Calu3 (cell line): ENCODE measurements at regions not wholly inside any gene's neighbourhood (a gene's known extent, or its start where the extent isn't known, plus 50 kb on each side); places are given as distances from the start of the nearest gene placed in this dataset.

Experiments used
- BruUV-seq: library from RNA; stranded (reverse); fragments of 400-500 nt; replicated peaks from 2 replicates; lab custom pipeline; 2021; lab: Mats Ljungman, UMichigan
- CTCF ChIA-PET: fragments of 300-600 bp; sonication (Branson Sonifier 250); formaldehyde crosslinking; loops from one replicate; lab custom pipeline; 2022; ENCODE audit warnings: antibody characterized with exemption; lab: Charles Lee
- DNase-seq: peaks from one replicate; pipeline ENCODE4 v3.0.0; 2022
- H3K27ac Mint-ChIP-seq: one replicate; pipeline ENCODE4 v1.8.0; 2022; ENCODE audit warnings: mixed read lengths; ENCODE audit not compliant: unreplicated experiment
- H3K27me3 Mint-ChIP-seq: one replicate; pipeline ENCODE4 v1.8.0; 2022; ENCODE audit warnings: mixed read lengths; ENCODE audit not compliant: unreplicated experiment
- H3K36me3 Mint-ChIP-seq: one replicate; pipeline ENCODE4 v1.8.0; 2022; ENCODE audit warnings: mild to moderate bottlenecking, moderate library complexity, mixed read lengths; ENCODE audit not compliant: insufficient read depth, unreplicated experiment
- H3K4me1 Mint-ChIP-seq: one replicate; pipeline ENCODE4 v1.8.0; 2022; ENCODE audit warnings: mild to moderate bottlenecking, low read depth, mixed read lengths; ENCODE audit not compliant: unreplicated experiment
- H3K4me3 Mint-ChIP-seq: one replicate; pipeline ENCODE4 v1.8.0; 2022; ENCODE audit warnings: mild to moderate bottlenecking, low read depth, moderate library complexity, mixed read lengths; ENCODE audit not compliant: unreplicated experiment
- H3K9me3 Mint-ChIP-seq: one replicate; pipeline ENCODE4 v1.8.0; 2022; ENCODE audit warnings: low read depth, mixed read lengths; ENCODE audit not compliant: unreplicated experiment
- intact Hi-C: fragments of 100-400 bp; cut with micrococcal nuclease; formaldehyde crosslinking; loops from one replicate; pipeline ENCODE4 v1.10.0; 2022; ENCODE audit not compliant: unreplicated experiment
- TF ChIP-seq, protein P1 (sequence below): fragments of 200-600 bp; IDR thresholded peaks from one replicate; pipeline ENCODE4 v1.8.0; 2022; ENCODE audit warnings: antibody characterized with exemption; ENCODE audit not compliant: unreplicated experiment

DNA sequence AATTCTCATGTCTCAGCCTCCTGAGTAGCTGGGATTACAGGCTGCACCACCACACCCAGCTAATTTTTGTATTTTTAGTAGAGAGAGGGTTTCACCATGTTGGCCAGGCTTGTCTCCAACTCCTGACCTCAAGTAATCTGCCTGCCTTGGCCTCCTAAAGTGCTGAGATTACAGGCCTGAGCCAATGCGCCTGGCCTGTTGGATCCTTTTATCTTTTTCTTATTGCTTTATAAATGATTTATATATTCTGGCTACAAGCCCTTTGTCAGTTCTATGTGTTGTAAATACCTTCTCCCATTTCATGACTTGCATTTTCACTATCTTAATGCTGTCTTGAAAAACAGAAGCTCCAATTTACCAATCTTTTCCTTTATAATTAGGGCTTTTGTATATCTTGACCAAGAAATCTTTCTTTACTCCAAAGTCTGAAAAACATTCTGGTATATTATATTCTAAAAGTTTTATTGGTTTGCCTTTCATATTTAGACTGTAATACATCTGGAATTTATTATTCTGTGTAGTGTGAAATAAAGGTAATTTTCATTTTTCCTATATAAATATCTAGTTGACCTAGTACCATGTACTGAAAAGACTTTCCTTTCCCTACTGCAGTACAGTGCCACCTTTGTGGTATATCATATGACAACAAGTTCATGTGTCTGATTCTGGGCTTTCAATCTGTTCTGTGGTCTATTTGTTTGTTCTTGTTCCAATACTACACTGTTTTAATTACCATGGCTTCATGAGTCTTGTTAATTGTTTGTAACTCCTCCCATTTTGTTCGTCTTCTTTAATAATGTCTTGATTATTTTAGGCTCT is 52.9 kb upstream of the RNU6-1 start:
- peaks cover 10% of the 10 kb centered on the region for H3K27me3 Mint-ChIP-seq
- intact Hi-C loops, result no loop called here
- TF ChIP-seq, protein P1, sequence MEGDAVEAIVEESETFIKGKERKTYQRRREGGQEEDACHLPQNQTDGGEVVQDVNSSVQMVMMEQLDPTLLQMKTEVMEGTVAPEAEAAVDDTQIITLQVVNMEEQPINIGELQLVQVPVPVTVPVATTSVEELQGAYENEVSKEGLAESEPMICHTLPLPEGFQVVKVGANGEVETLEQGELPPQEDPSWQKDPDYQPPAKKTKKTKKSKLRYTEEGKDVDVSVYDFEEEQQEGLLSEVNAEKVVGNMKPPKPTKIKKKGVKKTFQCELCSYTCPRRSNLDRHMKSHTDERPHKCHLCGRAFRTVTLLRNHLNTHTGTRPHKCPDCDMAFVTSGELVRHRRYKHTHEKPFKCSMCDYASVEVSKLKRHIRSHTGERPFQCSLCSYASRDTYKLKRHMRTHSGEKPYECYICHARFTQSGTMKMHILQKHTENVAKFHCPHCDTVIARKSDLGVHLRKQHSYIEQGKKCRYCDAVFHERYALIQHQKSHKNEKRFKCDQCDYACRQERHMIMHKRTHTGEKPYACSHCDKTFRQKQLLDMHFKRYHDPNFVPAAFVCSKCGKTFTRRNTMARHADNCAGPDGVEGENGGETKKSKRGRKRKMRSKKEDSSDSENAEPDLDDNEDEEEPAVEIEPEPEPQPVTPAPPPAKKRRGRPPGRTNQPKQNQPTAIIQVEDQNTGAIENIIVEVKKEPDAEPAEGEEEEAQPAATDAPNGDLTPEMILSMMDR, result no peak
- BruUV-seq, result no TSS peak
- H3K4me3 Mint-ChIP-seq, result no peak overlapping the region
- no peaks in the 10 kb centered on the region for H3K4me1 Mint-ChIP-seq
- H3K27ac Mint-ChIP-seq, result no peak overlapping the region
- no peak for DNase-seq
- CTCF ChIA-PET, result interaction anchor here (0.6 kb wide), 1 partner anchor 182 kb away, joined by 3 read pairs; no protein-coding TSS in a partner anchor
- peaks cover 3% of the 10 kb centered on the region for H3K9me3 Mint-ChIP-seq
- no peaks in the 10 kb centered on the region for H3K36me3 Mint-ChIP-seq

DNA sequence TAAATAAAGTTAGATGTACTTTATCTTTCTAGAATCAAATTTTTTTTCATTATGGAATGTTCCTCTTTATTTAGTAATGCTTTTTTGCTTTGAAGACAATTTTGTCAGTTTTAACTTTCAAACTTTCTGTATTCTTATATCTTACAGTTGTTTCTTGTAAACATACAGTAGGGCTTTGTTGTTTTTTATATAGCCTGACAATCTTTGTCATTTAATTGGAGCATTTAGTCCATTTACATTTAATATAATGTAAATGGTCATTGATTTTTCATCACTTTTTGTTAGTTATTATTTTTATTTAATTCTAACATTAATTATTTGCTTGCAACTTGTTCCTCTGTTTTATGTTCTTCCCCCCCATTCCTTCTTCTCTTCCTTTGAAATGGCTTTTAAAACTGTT is 55.4 kb upstream of the RNU6-1 start:
- no TSS peak for BruUV-seq
- CTCF ChIA-PET, result interaction anchor here (0.6 to 0.7 kb wide), 2 partner anchors 44 to 159 kb away, joined by 3 to 4 read pairs; partner anchors contain the start of gene PIAS1
- Mint-ChIP-seq H3K9me3 (no peaks in the 10 kb centered on the region), H3K4me1 (peaks cover 11% of the 10 kb centered on the region), H3K27me3 (no peaks in the 10 kb centered on the region), H3K27ac (no peak overlapping the region), H3K36me3 (peaks cover 4% of the 10 kb centered on the region), H3K4me3 (no peak overlapping the region)
- intact Hi-C loops, result no loop called here
- DNase-seq, result no peak
- TF ChIP-seq, protein P1, result no peak

DNA sequence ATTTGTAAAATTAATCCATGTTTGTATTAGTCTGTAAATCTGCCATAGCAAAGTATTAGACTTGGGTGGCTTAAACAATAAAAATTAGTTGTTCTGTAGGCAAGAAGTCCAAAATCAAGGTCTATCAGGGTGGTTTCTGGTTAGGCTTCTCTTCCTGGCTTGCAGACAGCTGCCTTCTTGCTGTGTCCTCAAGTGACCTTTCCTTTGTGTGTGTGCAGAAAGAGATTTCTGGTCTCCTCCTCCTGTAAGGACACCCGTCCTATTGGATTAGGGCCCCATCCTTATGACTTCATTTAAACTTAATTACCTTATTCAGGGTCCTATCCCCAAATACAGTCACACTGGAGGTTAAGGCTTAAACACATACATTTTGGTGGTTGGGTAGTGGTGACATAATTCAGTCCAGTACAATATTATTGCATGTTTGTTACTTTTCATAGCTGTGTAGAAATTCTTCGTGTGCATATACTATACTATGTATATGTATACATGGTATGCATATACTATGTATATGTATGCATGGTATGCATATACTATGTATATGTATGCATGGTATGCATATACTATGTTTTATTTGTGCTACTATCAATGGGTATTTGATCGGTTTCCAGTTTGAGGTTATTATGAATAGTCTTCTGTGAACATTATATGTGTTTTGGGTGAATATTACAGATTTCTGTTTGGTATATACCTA is 57.9 kb upstream of the RNU6-1 start:
- intact Hi-C loops, result no loop called here
- H3K27ac Mint-ChIP-seq, result no peak overlapping the region
- peaks cover 20% of the 10 kb centered on the region for H3K4me1 Mint-ChIP-seq
- TF ChIP-seq, protein P1, result no peak
- no peak for DNase-seq
- no peaks in the 10 kb centered on the region for H3K27me3 Mint-ChIP-seq
- H3K9me3 Mint-ChIP-seq, result no peaks in the 10 kb centered on the region
- H3K36me3 Mint-ChIP-seq, result peaks cover 10% of the 10 kb centered on the region
- no peak overlapping the region for H3K4me3 Mint-ChIP-seq
- no TSS peak for BruUV-seq
- CTCF ChIA-PET, result no interaction called here

DNA sequence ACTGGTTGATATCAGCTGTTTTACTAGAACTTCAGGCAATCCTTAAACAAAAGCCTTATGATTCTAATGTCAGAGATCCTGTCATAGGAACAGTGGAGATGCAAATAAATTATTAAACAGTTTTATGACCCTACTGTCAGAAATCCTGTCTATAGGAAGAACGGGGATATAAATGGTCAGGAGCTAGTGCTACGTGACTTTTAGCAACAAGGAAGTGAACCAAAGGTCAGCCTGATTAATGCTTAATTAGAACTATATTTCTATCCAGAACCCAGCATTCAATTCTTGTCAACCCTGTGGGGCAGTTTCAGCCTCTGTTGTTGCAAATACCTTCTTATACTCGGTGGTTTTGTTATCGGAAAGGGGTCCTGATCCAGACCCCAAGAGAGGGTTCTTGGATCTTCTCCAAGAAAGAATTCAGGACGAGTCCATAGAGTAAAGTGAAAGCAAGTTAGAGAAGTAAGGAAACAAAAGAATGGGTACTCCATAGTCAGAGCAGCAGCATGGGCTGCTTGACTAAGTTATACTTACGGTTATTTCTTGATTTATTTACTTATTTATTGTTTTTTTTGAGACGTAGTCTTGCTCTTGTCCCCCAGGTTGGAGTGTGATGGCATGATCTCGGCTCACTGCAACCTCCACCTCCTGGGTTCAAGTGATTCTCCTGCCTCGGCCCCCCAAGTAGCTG is 59.9 kb upstream of the RNU6-1 start:
- Mint-ChIP-seq H3K27ac (peak overlapping the region; percentile 55), H3K4me1 (peaks cover 24% of the 10 kb centered on the region), H3K36me3 (peaks cover 13% of the 10 kb centered on the region), H3K4me3 (peak overlapping the region; percentile 28), H3K9me3 (no peaks in the 10 kb centered on the region), H3K27me3 (no peaks in the 10 kb centered on the region)
- intact Hi-C loops, result no loop called here
- BruUV-seq, result no TSS peak
- TF ChIP-seq, protein P1, result no peak
- no peak for DNase-seq
- CTCF ChIA-PET, result no interaction called here
